K562 (cell line): ENCODE measurements at regions not wholly inside any gene's neighbourhood (a gene's known extent, or its start where the extent isn't known, plus 50 kb on each side); places are given as distances from the start of the nearest gene placed in this dataset.

ENCODE experiments used
- ATAC-seq: fragments of 200-7000 bp; cut with Tn5 transposase; 3 replicates; pipeline ENCODE4 v1.9.1; 2020; ENCODE audit warnings: moderate library complexity
- BruUV-seq: library from RNA; stranded (reverse); fragments of 400-500 nt; replicated peaks from 2 replicates; lab custom pipeline; 2021; lab: Mats Ljungman, UMichigan
- CTCF ChIA-PET: fragments of 300-600 bp; formaldehyde crosslinking; extraction: SDS; loops from one replicate; lab custom pipeline; 2021; ENCODE audit warnings: low intra/inter-chr PET ratio; lab: Yijun Ruan, JAX
- POLR2A ChIA-PET: fragments of 300-600, 350-650 bp; sonication (Branson Sonifier 250); formaldehyde crosslinking; extraction: SDS; loops from one replicate; lab custom pipeline; 2021; ENCODE audit warnings: antibody characterized with exemption, inconsistent platforms; lab: Yijun Ruan, JAX
- DNase-seq, 4 experiments: peaks; one replicate each; pipeline versions ENCODE4 v3.0.0 to v3.0.0-alpha.2; 2011 to 2018; ENCODE audit warnings: low spot score in 3 of 4, mixed read lengths in 3 of 4; ENCODE audit errors: extremely low read depth in 1 of 4
- FAIRE-seq: peaks from 2 replicates; lab custom pipeline; 2011; peaks lifted over from hg19 to GRCh38; lab: Jason Lieb, UNC
- H2AFZ ChIP-seq: 2 replicates; pipeline ENCODE4 v1.6.0; 2011; ENCODE audit warnings: low read depth, low read length, control low read depth, inconsistent platforms
- H3K27ac ChIP-seq: fragments of 200-600 bp; 3 replicates; pipeline ENCODE4 v1.8.0; 2011; ENCODE audit warnings: low read depth, mild to moderate bottlenecking, control low read depth, inconsistent platforms, low read length, moderate library complexity, mixed read lengths; ENCODE audit errors: extremely low read depth
- H3K27me3 ChIP-seq, 2 experiments: fragments of 300-600 bp in 1 of 2; 2 replicates in 1 of 2; 3 replicates in 1 of 2; pipeline versions ENCODE4 v1.6.0 to v1.8.0; 2011; ENCODE audit warnings: inconsistent platforms in 2 of 2, low read length in 2 of 2, mild to moderate bottlenecking in 1 of 2, mixed read lengths in 1 of 2, moderate library complexity in 1 of 2; ENCODE audit not compliant: control insufficient read depth in 2 of 2, insufficient read depth in 2 of 2
- H3K36me3 ChIP-seq: fragments of 300-600 bp; 3 replicates; pipeline ENCODE4 v1.8.0; 2011; ENCODE audit warnings: mild to moderate bottlenecking, low read length, inconsistent platforms; ENCODE audit not compliant: control insufficient read depth, insufficient read depth
- H3K4me1 ChIP-seq, 2 experiments: fragments of 200-600 bp in 1 of 2; replicated peaks in 1 of 2; 2 replicates in 1 of 2; 3 replicates in 1 of 2; pipeline versions ENCODE4 v1.5.1 to v1.8.0; 2011; ENCODE audit warnings: inconsistent platforms in 2 of 2, low read length in 2 of 2, mild to moderate bottlenecking in 1 of 2, mixed read lengths in 1 of 2, moderate library complexity in 1 of 2; ENCODE audit not compliant: control insufficient read depth in 2 of 2, insufficient read depth in 2 of 2
- H3K4me2 ChIP-seq: 2 replicates; pipeline ENCODE4 v1.6.1; 2011; ENCODE audit warnings: low read length, control low read depth, inconsistent platforms, mixed read lengths; ENCODE audit not compliant: insufficient read depth
- H3K4me3 ChIP-seq: fragments of 200-600 bp; sonication (generic), shearing (Covaris generic); 2 replicates; pipeline ENCODE4 v1.5.1; 2016; ENCODE audit warnings: control low read depth, inconsistent platforms
- H3K79me2 ChIP-seq: fragments of 200-600 bp; 3 replicates; pipeline ENCODE4 v1.8.0; 2011; ENCODE audit warnings: low read length, inconsistent platforms; ENCODE audit not compliant: control insufficient read depth, insufficient read depth
- H3K9ac ChIP-seq, 2 experiments: 2 replicates each; pipeline versions ENCODE4 v1.6.0 to v1.6.1; 2011; ENCODE audit warnings: low read depth in 2 of 2, low read length in 2 of 2, control low read depth in 1 of 2, inconsistent platforms in 1 of 2, mild to moderate bottlenecking in 1 of 2, mixed read lengths in 1 of 2; ENCODE audit not compliant: insufficient read depth in 1 of 2
- H3K9me1 ChIP-seq: one replicate; pipeline ENCODE4 v1.6.0; 2011; ENCODE audit warnings: inconsistent platforms, mild to moderate bottlenecking, low read length, moderate library complexity; ENCODE audit not compliant: control insufficient read depth, insufficient read depth
- H3K9me3 ChIP-seq: replicated peaks from 2 replicates; pipeline ENCODE4 v1.5.1; 2011; ENCODE audit warnings: low read depth, low read length, inconsistent platforms; ENCODE audit not compliant: control insufficient read depth, insufficient read depth
- H4K20me1 ChIP-seq: replicated peaks from 2 replicates; pipeline ENCODE4 v1.6.1; 2011; ENCODE audit warnings: low read length, inconsistent platforms, mixed read lengths; ENCODE audit not compliant: control insufficient read depth, insufficient read depth
- BRD4 ChIP-seq: fragments of 200-600 bp; sonication (generic); IDR thresholded peaks from 2 replicates; pipeline ENCODE4 v1.6.1; 2017; ENCODE audit warnings: inconsistent platforms
- CBX3 ChIP-seq, 2 experiments: IDR thresholded peaks; 1 replicate in 1 of 2; 2 replicates in 1 of 2; pipeline ENCODE4 v1.6.1; 2012; ENCODE audit warnings: inconsistent platforms in 2 of 2, low read length in 2 of 2, borderline replicate concordance in 1 of 2, control low read depth in 1 of 2
- HNRNPLL ChIP-seq: fragments of 200-400 bp; formaldehyde crosslinking; IDR thresholded peaks from 2 replicates; pipeline ENCODE4 v1.6.1; 2017; ENCODE audit warnings: low read length, low read depth, mild to moderate bottlenecking; ENCODE audit not compliant: poor library complexity, severe bottlenecking
- MCM7 ChIP-seq, 2 experiments: fragments of 450-650 bp; IDR thresholded peaks; 2 replicates each; pipeline ENCODE4 v1.6.1; 2016 to 2018
- MYBL2 ChIP-seq, 2 experiments: fragments of 450-650 bp in 1 of 2; sonication (generic) in 1 of 2; formaldehyde crosslinking in 1 of 2; IDR thresholded peaks; 2 replicates each; pipeline versions ENCODE4 v1.6.1 to v1.8.1; 2017 to 2022; ENCODE audit warnings: borderline replicate concordance in 1 of 2, inconsistent platforms in 1 of 2, low read depth in 1 of 2, mild to moderate bottlenecking in 1 of 2, missing genetic modification reagents in 1 of 2, moderate library complexity in 1 of 2
- NR1H2 ChIP-seq: sonication (generic); formaldehyde crosslinking; IDR thresholded peaks from 2 replicates; pipeline ENCODE4 v1.4.0; 2020; ENCODE audit warnings: mild to moderate bottlenecking, missing genetic modification reagents
- SIN3B ChIP-seq: fragments of 450-650 bp; IDR thresholded peaks from 2 replicates; pipeline ENCODE4 v1.6.1; 2017; ENCODE audit warnings: low read depth, mild to moderate bottlenecking, moderate library complexity
- SMARCB1 ChIP-seq: IDR thresholded peaks from 2 replicates; pipeline ENCODE4 v1.6.1; 2011; ENCODE audit warnings: improper control_type of control experiment, low read depth; ENCODE audit not compliant: insufficient read length
- ZNF644 ChIP-seq: fragments of 200-800 bp; sonication (Bioruptor generic); IDR thresholded peaks from 2 replicates; pipeline ENCODE4 v1.6.1; 2016; ENCODE audit warnings: low read depth, missing genetic modification characterization, missing compliant biosample characterization
- WGBS: fragments of 100-300 bp; shearing (Covaris generic); methylation state at CpG from one replicate; pipeline ENCODE4 v1.1.6; 2016; ENCODE audit warnings: low coverage, mixed read lengths; ENCODE audit not compliant: insufficient coverage; ENCODE audit errors: missing lambda C conversion rate; 5-methylcytosine and 5-hydroxymethylcytosine counted together
- in situ Hi-C: fragments of 300-500 bp; cut with MboI; formaldehyde crosslinking; loops from 4 replicates; pipeline ENCODE4 v1.15.0; 2018; ENCODE audit warnings: inconsistent platforms, mixed read lengths
- intact Hi-C: fragments of 100-400 bp; cut with micrococcal nuclease; formaldehyde crosslinking; loops from 2 replicates; pipeline ENCODE4 v1.14.2; 2022
- TF ChIP-seq, protein P1 (sequence below): sonication (generic); formaldehyde crosslinking; IDR thresholded peaks from 2 replicates; pipeline ENCODE4 v1.8.1; 2023; ENCODE audit warnings: mild to moderate bottlenecking, missing genetic modification reagents
- TF ChIP-seq, protein P2 (sequence below): fragments of 450-650 bp; formaldehyde crosslinking; conservative IDR thresholded peaks from 2 replicates; pipeline ENCODE4 v1.4.0; 2022; ENCODE audit warnings: mild to moderate bottlenecking, missing genetic modification characterization

DNA sequence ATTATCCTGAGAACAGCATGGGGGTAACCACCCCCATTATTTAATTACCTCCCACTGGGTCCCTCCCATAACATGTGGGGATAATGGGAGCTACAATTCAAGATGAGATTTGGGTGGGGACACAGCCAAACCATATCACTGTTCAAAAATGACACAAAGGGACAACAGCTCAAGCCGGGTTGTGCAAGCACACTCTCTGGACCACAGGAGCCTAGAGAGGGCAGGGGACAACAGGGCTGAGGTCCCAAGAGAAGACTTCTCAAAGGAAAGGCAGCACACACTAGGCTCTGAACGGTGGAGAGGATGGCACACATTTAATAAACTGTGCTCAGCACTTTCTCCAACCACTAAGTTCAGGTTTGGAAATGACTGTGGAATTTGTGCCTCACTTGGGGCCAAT is 122.1 kb upstream of the PKDCC start:
- in situ Hi-C loops: no loop called here
- H3K4me3 ChIP-seq: no peak overlapping the region
- H4K20me1 ChIP-seq: no peaks in the 10 kb centered on the region
- peaks cover 4 to 25% of the 10 kb centered on the region in 2 experiments; a peak in 4 of 5 replicates for H3K27me3 ChIP-seq
- H3K9ac ChIP-seq: no peak overlapping the region
- intact Hi-C loops: no loop called here
- DNase-seq: no peak
- H3K4me2 ChIP-seq: no peak overlapping the region
- 0% methylated on average over 2 of the region's 2 CpGs for WGBS
- CTCF ChIA-PET: no interaction called here
- no peaks in the 10 kb centered on the region for H3K9me1 ChIP-seq
- no peaks in the 10 kb centered on the region for H3K79me2 ChIP-seq
- no peak for TF ChIP-seq CBX3 (IDR thresholded peaks at IDR 0.05; ENCODE audit: borderline replicate concordance in 1 of 2, low read length in 2 of 2)
- TF ChIP-seq SMARCB1: no peak
- no peak for TF ChIP-seq MYBL2 (IDR thresholded peaks at IDR 0.05; ENCODE audit: low read depth)
- no peak for TF ChIP-seq MYBL2 (CRISPR knock-in tag; IDR thresholded peaks at IDR 0.05; ENCODE audit: borderline replicate concordance)
- TF ChIP-seq ZNF644 (tag): no peak
- TF ChIP-seq NR1H2 (CRISPR knock-in tag): no peak
- TF ChIP-seq, protein P1, sequence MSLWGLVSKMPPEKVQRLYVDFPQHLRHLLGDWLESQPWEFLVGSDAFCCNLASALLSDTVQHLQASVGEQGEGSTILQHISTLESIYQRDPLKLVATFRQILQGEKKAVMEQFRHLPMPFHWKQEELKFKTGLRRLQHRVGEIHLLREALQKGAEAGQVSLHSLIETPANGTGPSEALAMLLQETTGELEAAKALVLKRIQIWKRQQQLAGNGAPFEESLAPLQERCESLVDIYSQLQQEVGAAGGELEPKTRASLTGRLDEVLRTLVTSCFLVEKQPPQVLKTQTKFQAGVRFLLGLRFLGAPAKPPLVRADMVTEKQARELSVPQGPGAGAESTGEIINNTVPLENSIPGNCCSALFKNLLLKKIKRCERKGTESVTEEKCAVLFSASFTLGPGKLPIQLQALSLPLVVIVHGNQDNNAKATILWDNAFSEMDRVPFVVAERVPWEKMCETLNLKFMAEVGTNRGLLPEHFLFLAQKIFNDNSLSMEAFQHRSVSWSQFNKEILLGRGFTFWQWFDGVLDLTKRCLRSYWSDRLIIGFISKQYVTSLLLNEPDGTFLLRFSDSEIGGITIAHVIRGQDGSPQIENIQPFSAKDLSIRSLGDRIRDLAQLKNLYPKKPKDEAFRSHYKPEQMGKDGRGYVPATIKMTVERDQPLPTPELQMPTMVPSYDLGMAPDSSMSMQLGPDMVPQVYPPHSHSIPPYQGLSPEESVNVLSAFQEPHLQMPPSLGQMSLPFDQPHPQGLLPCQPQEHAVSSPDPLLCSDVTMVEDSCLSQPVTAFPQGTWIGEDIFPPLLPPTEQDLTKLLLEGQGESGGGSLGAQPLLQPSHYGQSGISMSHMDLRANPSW (CRISPR knock-in tag): no peak
- no peak for TF ChIP-seq MCM7 (IDR thresholded peaks at IDR 0.05)
- TF ChIP-seq BRD4: no peak
- TF ChIP-seq SIN3B: no peak
- TF ChIP-seq, protein P2, sequence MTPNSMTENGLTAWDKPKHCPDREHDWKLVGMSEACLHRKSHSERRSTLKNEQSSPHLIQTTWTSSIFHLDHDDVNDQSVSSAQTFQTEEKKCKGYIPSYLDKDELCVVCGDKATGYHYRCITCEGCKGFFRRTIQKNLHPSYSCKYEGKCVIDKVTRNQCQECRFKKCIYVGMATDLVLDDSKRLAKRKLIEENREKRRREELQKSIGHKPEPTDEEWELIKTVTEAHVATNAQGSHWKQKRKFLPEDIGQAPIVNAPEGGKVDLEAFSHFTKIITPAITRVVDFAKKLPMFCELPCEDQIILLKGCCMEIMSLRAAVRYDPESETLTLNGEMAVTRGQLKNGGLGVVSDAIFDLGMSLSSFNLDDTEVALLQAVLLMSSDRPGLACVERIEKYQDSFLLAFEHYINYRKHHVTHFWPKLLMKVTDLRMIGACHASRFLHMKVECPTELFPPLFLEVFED (CRISPR knock-in tag): no peak
- no peak for TF ChIP-seq HNRNPLL
- no peak overlapping the region for H3K27ac ChIP-seq
- no peaks in the 10 kb centered on the region for H3K36me3 ChIP-seq
- no peak overlapping the region for H2AFZ ChIP-seq
- no peak for ATAC-seq
- no peaks in the 10 kb centered on the region for H3K9me3 ChIP-seq
- FAIRE-seq: no peak
- H3K4me1 ChIP-seq: no peaks in the 10 kb centered on the region
- POLR2A ChIA-PET: interaction anchor here (1.1 kb wide), 1 partner anchor 19 kb away, joined by 5 read pairs; no protein-coding TSS in a partner anchor
- no TSS peak for BruUV-seq
